GM12878 (cell line): ENCODE measurements at regions not wholly inside any gene's neighbourhood (a gene's known extent, or its start where the extent isn't known, plus 50 kb on each side); places are given as distances from the start of the nearest gene placed in this dataset.

ENCODE experiments used
- ATAC-seq: fragments of 200-7000 bp; cut with Tn5 transposase; 3 replicates; pipeline ENCODE4 v1.9.1; 2020; ENCODE audit warnings: mild to moderate bottlenecking, moderate library complexity
- BruUV-seq: library from RNA; stranded (reverse); fragments of 400-500 nt; replicated peaks from 2 replicates; lab custom pipeline; 2021; lab: Mats Ljungman, UMichigan
- CTCF ChIA-PET: fragments of 300-600 bp; sonication (Branson Sonifier 250); formaldehyde crosslinking; extraction: SDS; loops from one replicate; lab custom pipeline; 2021; ENCODE audit warnings: inconsistent platforms; lab: Yijun Ruan, JAX
- POLR2A ChIA-PET: fragments of 350-600 bp; formaldehyde crosslinking; extraction: SDS; loops from one replicate; lab custom pipeline; 2021; ENCODE audit warnings: inconsistent platforms; lab: Charles Lee
- RAD21 ChIA-PET: fragments of 300-600 bp; sonication (Branson Sonifier 250); formaldehyde crosslinking; loops from one replicate; lab custom pipeline; 2023; ENCODE audit warnings: antibody characterized with exemption; ENCODE audit not compliant: unreplicated experiment; lab: Charles Lee
- SMC1A ChIA-PET: fragments of 300-600 bp; sonication (Branson Sonifier 250); formaldehyde crosslinking; loops from one replicate; lab custom pipeline; 2023; ENCODE audit not compliant: unreplicated experiment, uncharacterized antibody; lab: Charles Lee
- DNase-seq: peaks from one replicate; pipeline ENCODE4 v3.0.0-alpha.2; 2011; ENCODE audit warnings: low read depth, low spot score
- FAIRE-seq: peaks from 3 replicates; lab custom pipeline; 2011; peaks lifted over from hg19 to GRCh38; lab: Jason Lieb, UNC
- H2AFZ ChIP-seq: 2 replicates; pipeline ENCODE4 v1.6.0; 2011; ENCODE audit warnings: low read depth, low read length, control low read depth; ENCODE audit not compliant: control insufficient read depth
- H3K27ac ChIP-seq: 2 replicates; pipeline ENCODE4 v1.5.1; 2011; ENCODE audit warnings: control low read depth; ENCODE audit not compliant: control insufficient read depth, insufficient read depth
- H3K27me3 ChIP-seq, 2 experiments: replicated peaks in 1 of 2; 2 replicates each; pipeline versions ENCODE4 v1.6.0 to v1.6.1; 2011; ENCODE audit warnings: low read length in 1 of 2; ENCODE audit not compliant: control insufficient read depth in 2 of 2, insufficient read depth in 2 of 2
- H3K36me3 ChIP-seq, 2 experiments: 2 replicates each; pipeline ENCODE4 v1.5.1; 2011; ENCODE audit warnings: low read length in 1 of 2; ENCODE audit not compliant: control insufficient read depth in 2 of 2, insufficient read depth in 2 of 2
- H3K4me1 ChIP-seq: 2 replicates; pipeline ENCODE4 v1.6.1; 2011; ENCODE audit warnings: mild to moderate bottlenecking, low read length, moderate library complexity, mixed read lengths; ENCODE audit not compliant: control insufficient read depth, insufficient read depth
- H3K4me2 ChIP-seq: 2 replicates; pipeline ENCODE4 v1.6.0; 2011; ENCODE audit warnings: control low read depth; ENCODE audit not compliant: control insufficient read depth, insufficient read depth
- H3K4me3 ChIP-seq: fragments of 200-600 bp; sonication (generic); 2 replicates; pipeline ENCODE4 v1.5.1; 2016
- H3K79me2 ChIP-seq: 2 replicates; pipeline ENCODE4 v1.6.0; 2011; ENCODE audit warnings: low read length; ENCODE audit not compliant: control insufficient read depth, insufficient read depth
- H3K9ac ChIP-seq: 2 replicates; pipeline ENCODE4 v1.8.0; 2011; ENCODE audit warnings: low read length, control low read depth, mixed read lengths; ENCODE audit not compliant: control insufficient read depth, insufficient read depth
- H3K9me3 ChIP-seq: replicated peaks from 3 replicates; pipeline ENCODE4 v1.5.1; 2011; ENCODE audit warnings: mild to moderate bottlenecking, low read length; ENCODE audit not compliant: control insufficient read depth, insufficient read depth
- H4K20me1 ChIP-seq: 2 replicates; pipeline ENCODE4 v1.6.0; 2011; ENCODE audit not compliant: control insufficient read depth, insufficient read depth
- CTCF ChIP-seq, 3 experiments: IDR thresholded peaks in 2 of 3; conservative IDR thresholded peaks in 1 of 3; 2 replicates each; pipeline ENCODE4 v1.5.1; 2011; ENCODE audit warnings: low read depth in 3 of 3, low read length in 3 of 3, mild to moderate bottlenecking in 3 of 3, control low read depth in 2 of 3, moderate library complexity in 2 of 3, inconsistent platforms in 1 of 3, mixed read lengths in 1 of 3; ENCODE audit not compliant: control insufficient read depth in 2 of 3, insufficient read depth in 1 of 3; ENCODE audit errors: extremely low read depth in 1 of 3
- ETV6 ChIP-seq, 2 experiments: fragments of 450-650 bp in 1 of 2; IDR thresholded peaks in 1 of 2; conservative IDR thresholded peaks in 1 of 2; 2 replicates each; pipeline ENCODE4 v1.6.1; 2014; ENCODE audit warnings: antibody characterized with exemption in 1 of 2, borderline replicate concordance in 1 of 2, low read depth in 1 of 2, mild to moderate bottlenecking in 1 of 2, moderate library complexity in 1 of 2
- NFYB ChIP-seq: IDR thresholded peaks from 2 replicates; pipeline ENCODE4 v1.6.1; 2011; ENCODE audit warnings: low read depth, mild to moderate bottlenecking, low read length, improper control_type of control experiment, moderate library complexity; ENCODE audit not compliant: insufficient read depth
- NKRF ChIP-seq: fragments of 450-650 bp; conservative IDR thresholded peaks from 2 replicates; pipeline ENCODE4 v1.6.1; 2017; ENCODE audit warnings: mild to moderate bottlenecking, moderate library complexity
- NRF1 ChIP-seq: conservative IDR thresholded peaks from 2 replicates; pipeline ENCODE4 v1.6.1; 2011; ENCODE audit warnings: mild to moderate bottlenecking, low read depth, low read length, improper control_type of control experiment
- PKNOX1 ChIP-seq: fragments of 450-650 bp; IDR thresholded peaks from 2 replicates; pipeline ENCODE4 v1.6.1; 2016; ENCODE audit warnings: mild to moderate bottlenecking
- SP1 ChIP-seq: IDR thresholded peaks from one replicate; pipeline ENCODE4 v1.6.1; 2011; ENCODE audit warnings: low read depth, low read length
- ZNF592 ChIP-seq: fragments of 450-650 bp; IDR thresholded peaks from 2 replicates; pipeline ENCODE4 v1.6.1; 2017; ENCODE audit warnings: mild to moderate bottlenecking, moderate library complexity
- WGBS: methylation state at CpG from one replicate; pipeline ENCODE4 v1.1.6; 2016; ENCODE audit warnings: low lambda C conversion rate; ENCODE audit not compliant: insufficient replicate concordance, insufficient coverage; ENCODE audit errors: missing lambda C conversion rate; 5-methylcytosine and 5-hydroxymethylcytosine counted together
- in situ Hi-C: fragments of 300-500 bp; cut with MboI; formaldehyde crosslinking; loops from 9 replicates; pipeline ENCODE4 v1.14.3; 2018; ENCODE audit warnings: mixed read lengths
- intact Hi-C: fragments of 100-400 bp; cut with micrococcal nuclease; formaldehyde crosslinking; loops from one replicate; pipeline ENCODE4 v1.14.2; 2022; ENCODE audit not compliant: unreplicated experiment

GRCh38 chr11:91174734-91175133, 951.9 kb upstream of the CHORDC1 start:
- H3K4me3 ChIP-seq, result no peak overlapping the region
- CTCF ChIA-PET, result no interaction called here
- H3K79me2 ChIP-seq, result no peaks in the 10 kb centered on the region
- in situ Hi-C loops (no loop called here), intact Hi-C loops (no loop called here)
- H3K36me3 ChIP-seq, result no peaks in the 10 kb centered on the region
- no peaks in the 10 kb centered on the region for H4K20me1 ChIP-seq
- TF ChIP-seq PKNOX1, result no peak
- H3K4me2 ChIP-seq, result no peak overlapping the region
- DNase-seq (no peak), FAIRE-seq (no peak), ATAC-seq (no peak)
- SMC1A ChIA-PET, result no interaction called here
- RAD21 ChIA-PET, result no interaction called here
- H3K27ac ChIP-seq, result no peak overlapping the region
- BruUV-seq, result no TSS peak
- H3K4me1 ChIP-seq, result no peaks in the 10 kb centered on the region
- POLR2A ChIA-PET, result no interaction called here
- no peaks in the 10 kb centered on the region for H3K27me3 ChIP-seq
- H3K9me3 ChIP-seq, result no peaks in the 10 kb centered on the region
- H3K9ac ChIP-seq, result no peak overlapping the region
- H2AFZ ChIP-seq, result no peak overlapping the region

GRCh38 chr11:91174193-91174592, 951.3 kb upstream of the CHORDC1 start:
- no TSS peak for BruUV-seq
- FAIRE-seq, result no peak
- SMC1A ChIA-PET, result no interaction called here

More at GRCh38 chr11:91174193-91174592, 951.3 kb upstream of the CHORDC1 start:
- TF ChIP-seq ETV6 (conservative IDR thresholded peaks at IDR 0.05 in 1 of 2, IDR thresholded peaks at IDR 0.05 in 1 of 2; ENCODE audit: borderline replicate concordance in 1 of 2, low read depth in 1 of 2) (no peak), SP1 (no peak), NFYB (no peak), ZNF592 (no peak), NRF1 (no peak), CTCF (IDR thresholded peaks at IDR 0.05 in 2 of 3, conservative IDR thresholded peaks at IDR 0.05 in 1 of 3; ENCODE audit: control insufficient read depth in 2 of 3, extremely low read depth in 1 of 3, insufficient read depth in 1 of 3, low read depth in 3 of 3, low read length in 3 of 3) (no peak), NKRF (no peak)
- TF ChIP-seq, all 136 proteins: peak for 0
- no peak for DNase-seq
- intact Hi-C loops, result no loop called here
- in situ Hi-C loops, result no loop called here
- ChIA-PET POLR2A (no interaction called here), CTCF (no interaction called here), RAD21 (no interaction called here)
- Histone ChIP-seq H4K20me1 (no peaks in the 10 kb centered on the region), H3K36me3 (no peaks in the 10 kb centered on the region), H3K4me2 (no peak overlapping the region), H3K9ac (no peak overlapping the region), H3K27me3 (no peaks in the 10 kb centered on the region), H3K79me2 (no peaks in the 10 kb centered on the region), H3K27ac (no peak overlapping the region), H3K9me3 (no peaks in the 10 kb centered on the region), H2AFZ (no peak overlapping the region), H3K4me1 (no peaks in the 10 kb centered on the region), H3K4me3 (no peak overlapping the region)
- WGBS, result 2% methylated on average over 2 of the region's 2 CpGs
- no peak for ATAC-seq
